Peyer's patch (tissue), 4 donors: ENCODE measurements at regions not wholly inside any gene's neighbourhood (a gene's known extent, or its start where the extent isn't known, plus 50 kb on each side); places are given as distances from the start of the nearest gene placed in this dataset.

Source experiments
- DNase-seq, 3 donors: peaks; one replicate each; pipeline ENCODE4 v3.0.0-alpha.2; 2017 to 2019
- H3K27ac ChIP-seq, 4 donors: fragments of 200-600 bp; sonication (generic); one replicate each; pipeline ENCODE4 v1.5.1; 2016 to 2019
- H3K27me3 ChIP-seq, 2 donors: fragments of 200-600 bp; sonication (generic); one replicate each; pipeline ENCODE4 v1.5.1; 2019
- H3K36me3 ChIP-seq, 3 donors: fragments of 200-600 bp; sonication (generic); one replicate each; pipeline ENCODE4 v1.5.1; 2016 to 2019
- H3K4me1 ChIP-seq, 4 donors: fragments of 200-600 bp; sonication (generic); one replicate each; pipeline ENCODE4 v1.5.1; 2016 to 2019
- H3K4me3 ChIP-seq, 4 donors: fragments of 200-600 bp; sonication (generic); 1 replicate in 3 of 4; 2 replicates in 1 of 4; pipeline ENCODE4 v1.5.1; 2016 to 2019; ENCODE audit warnings: mild to moderate bottlenecking in 1 of 4
- H3K9me3 ChIP-seq, 4 donors: fragments of 200-600 bp; sonication (generic); one replicate each; pipeline ENCODE4 v1.5.1; 2016 to 2019; ENCODE audit warnings: mild to moderate bottlenecking in 1 of 4
- POLR2A ChIP-seq, 2 donors: fragments of 450-650 bp; IDR thresholded peaks; one replicate each; pipeline ENCODE4 v1.5.1; 2017; ENCODE audit warnings: antibody characterized with exemption in 2 of 2, mild to moderate bottlenecking in 2 of 2, moderate library complexity in 2 of 2
- TF ChIP-seq, protein P1 (sequence below), 6 experiments: fragments of 450-650 bp in 4 of 6; fragments of 200-600 bp in 2 of 6; sonication (generic) in 1 of 6; IDR thresholded peaks; one replicate each; pipeline ENCODE4 v1.5.1; 2017 to 2019; ENCODE audit warnings: antibody characterized with exemption in 6 of 6, mild to moderate bottlenecking in 3 of 6, moderate library complexity in 1 of 6

DNA sequence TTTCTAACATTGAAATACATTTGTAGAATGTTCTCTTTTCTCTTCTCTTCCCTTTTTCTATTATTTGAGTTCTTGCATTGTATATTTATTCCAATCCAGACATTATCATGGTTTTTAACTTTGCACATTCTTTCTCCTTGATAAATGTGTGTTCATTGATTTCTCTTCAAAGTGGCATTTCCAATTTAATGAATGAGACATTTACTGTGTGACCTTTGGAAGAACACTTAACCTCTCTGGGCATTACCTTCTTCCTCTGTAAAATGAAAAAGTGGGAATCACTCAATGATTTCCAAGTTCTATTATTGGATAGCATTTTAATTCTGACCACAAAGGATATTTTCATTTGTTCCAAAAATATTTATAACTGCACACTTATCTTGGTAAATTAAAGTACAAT is 1095.8 kb downstream of the GALC start:
- H3K4me1 ChIP-seq = no peaks in the 10 kb centered on the region
- H3K36me3 ChIP-seq = no peaks in the 10 kb centered on the region

DNA sequence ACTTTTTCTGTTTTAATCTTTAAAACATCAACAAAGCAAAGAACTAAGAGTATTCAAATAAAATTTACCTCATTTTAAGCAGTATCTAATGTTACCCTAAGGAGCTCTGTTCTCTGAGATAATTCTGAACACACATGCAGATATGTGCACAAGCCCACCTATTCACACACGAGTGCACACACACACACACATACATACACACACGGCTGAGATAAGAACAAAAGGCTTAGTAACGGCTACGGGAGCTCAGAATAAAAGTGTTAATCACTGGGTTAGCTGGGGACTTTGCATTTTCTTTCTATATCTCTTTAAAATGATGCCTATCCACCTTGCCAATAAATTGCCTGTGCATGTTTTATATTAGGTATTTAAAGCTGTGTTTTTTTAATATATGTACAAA is 1096.3 kb downstream of the GALC start:
- Histone ChIP-seq H3K9me3 (no peaks in the 10 kb centered on the region), H3K36me3 (no peaks in the 10 kb centered on the region), H3K27ac (no peak overlapping the region), H3K4me1 (no peaks in the 10 kb centered on the region), H3K4me3 (no peak overlapping the region), H3K27me3 (no peaks in the 10 kb centered on the region)
- no peak for DNase-seq
- TF ChIP-seq, protein P1, sequence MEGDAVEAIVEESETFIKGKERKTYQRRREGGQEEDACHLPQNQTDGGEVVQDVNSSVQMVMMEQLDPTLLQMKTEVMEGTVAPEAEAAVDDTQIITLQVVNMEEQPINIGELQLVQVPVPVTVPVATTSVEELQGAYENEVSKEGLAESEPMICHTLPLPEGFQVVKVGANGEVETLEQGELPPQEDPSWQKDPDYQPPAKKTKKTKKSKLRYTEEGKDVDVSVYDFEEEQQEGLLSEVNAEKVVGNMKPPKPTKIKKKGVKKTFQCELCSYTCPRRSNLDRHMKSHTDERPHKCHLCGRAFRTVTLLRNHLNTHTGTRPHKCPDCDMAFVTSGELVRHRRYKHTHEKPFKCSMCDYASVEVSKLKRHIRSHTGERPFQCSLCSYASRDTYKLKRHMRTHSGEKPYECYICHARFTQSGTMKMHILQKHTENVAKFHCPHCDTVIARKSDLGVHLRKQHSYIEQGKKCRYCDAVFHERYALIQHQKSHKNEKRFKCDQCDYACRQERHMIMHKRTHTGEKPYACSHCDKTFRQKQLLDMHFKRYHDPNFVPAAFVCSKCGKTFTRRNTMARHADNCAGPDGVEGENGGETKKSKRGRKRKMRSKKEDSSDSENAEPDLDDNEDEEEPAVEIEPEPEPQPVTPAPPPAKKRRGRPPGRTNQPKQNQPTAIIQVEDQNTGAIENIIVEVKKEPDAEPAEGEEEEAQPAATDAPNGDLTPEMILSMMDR (IDR thresholded peaks at IDR 0.05) = no peak
- no peak for TF ChIP-seq POLR2A (IDR thresholded peaks at IDR 0.05)

More for the DNA sequence above, 1095.8 kb downstream of the GALC start:
- H3K9me3 ChIP-seq = no peaks in the 10 kb centered on the region
- TF ChIP-seq POLR2A (IDR thresholded peaks at IDR 0.05) = no peak
- TF ChIP-seq, protein P1 (IDR thresholded peaks at IDR 0.05) = no peak
- H3K27me3 ChIP-seq = no peaks in the 10 kb centered on the region
- no peak overlapping the region for H3K4me3 ChIP-seq
- no peak overlapping the region for H3K27ac ChIP-seq
- DNase-seq = no peak

DNA sequence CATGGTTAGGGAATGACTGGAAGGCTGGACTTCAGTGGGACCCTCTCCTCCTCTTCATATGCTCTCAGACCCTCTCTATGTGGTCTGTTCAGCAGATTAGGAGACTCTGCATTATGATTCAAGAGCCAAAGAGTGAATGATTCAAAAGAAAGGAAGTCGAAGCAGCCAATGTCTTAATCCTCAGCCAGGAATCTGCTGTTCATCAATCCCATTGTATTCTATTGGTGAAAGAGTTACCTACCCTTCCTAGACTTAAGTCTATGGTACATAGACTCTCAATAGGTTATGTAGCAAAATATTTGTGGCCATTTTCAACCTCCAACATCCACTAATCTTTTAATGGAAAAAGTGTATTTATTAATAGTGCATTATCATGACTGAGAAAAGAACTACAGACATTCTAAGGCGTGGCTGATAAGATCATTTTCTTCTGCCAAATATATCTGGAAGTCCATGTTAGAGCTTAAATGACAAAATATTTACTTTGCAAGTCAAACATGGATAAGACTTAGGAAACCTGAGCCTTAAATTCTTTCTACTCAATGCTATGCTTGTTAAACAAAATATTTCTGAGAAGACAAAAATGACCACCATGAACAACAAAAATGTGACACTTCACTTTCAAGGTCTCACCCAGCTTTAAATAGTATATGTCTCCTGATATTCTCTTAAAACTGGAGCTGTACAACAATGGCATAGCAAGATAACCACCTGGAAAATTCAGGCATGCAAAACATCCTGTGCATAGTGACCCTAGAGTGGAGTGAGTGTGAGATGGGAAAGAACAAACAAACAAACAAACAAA is 1100.6 kb downstream of the GALC start:
- Histone ChIP-seq H3K4me3 (no peak overlapping the region), H3K4me1 (no peaks in the 10 kb centered on the region), H3K9me3 (no peaks in the 10 kb centered on the region), H3K27me3 (no peaks in the 10 kb centered on the region), H3K36me3 (no peaks in the 10 kb centered on the region), H3K27ac (no peak overlapping the region)
- no peak for TF ChIP-seq POLR2A (IDR thresholded peaks at IDR 0.05)
- TF ChIP-seq, protein P1 (IDR thresholded peaks at IDR 0.05) = no peak
- DNase-seq = no peak

DNA sequence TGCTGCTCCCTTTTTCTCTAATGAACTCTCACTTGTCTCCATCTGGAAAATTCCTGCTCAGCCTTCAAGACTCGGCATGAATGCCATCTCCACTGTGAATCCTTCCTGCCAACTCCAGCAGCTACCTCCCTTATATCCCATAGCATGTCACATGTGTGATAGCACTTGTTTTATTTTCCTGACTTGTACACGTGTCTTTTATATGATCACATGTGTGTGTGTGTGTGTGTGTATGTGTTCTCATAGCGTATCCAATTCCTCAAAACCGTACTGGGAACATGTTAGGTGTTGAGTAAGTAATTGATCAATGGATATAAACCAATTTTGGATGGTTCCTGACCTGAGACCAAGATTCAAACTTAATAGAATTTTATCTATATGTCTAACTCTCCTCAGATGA is 1107.7 kb downstream of the GALC start:
- no peak for DNase-seq
- Histone ChIP-seq H3K36me3 (no peaks in the 10 kb centered on the region), H3K27ac (no peak overlapping the region), H3K4me3 (no peak overlapping the region), H3K4me1 (no peaks in the 10 kb centered on the region), H3K27me3 (no peaks in the 10 kb centered on the region), H3K9me3 (no peaks in the 10 kb centered on the region)
- TF ChIP-seq POLR2A (IDR thresholded peaks at IDR 0.05) = no peak
- TF ChIP-seq, protein P1 (IDR thresholded peaks at IDR 0.05) = no peak

DNA sequence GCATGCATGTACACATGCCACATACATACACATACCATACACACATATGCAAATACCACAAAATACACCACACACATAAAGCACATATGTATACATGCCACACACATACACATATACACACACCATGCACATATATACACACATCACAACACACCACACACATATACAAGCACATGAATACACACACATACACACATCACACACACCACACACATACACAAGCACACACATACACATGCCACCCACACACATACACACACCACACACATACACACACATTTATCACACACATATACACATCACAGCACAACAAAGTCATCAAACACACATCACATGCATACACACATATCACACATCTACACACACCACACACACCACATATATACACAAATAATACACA is 1108.5 kb downstream of the GALC start:
- TF ChIP-seq POLR2A (IDR thresholded peaks at IDR 0.05) = no peak
- TF ChIP-seq, protein P1 (IDR thresholded peaks at IDR 0.05) = no peak
- H3K4me3 ChIP-seq = no peak overlapping the region
- no peaks in the 10 kb centered on the region for H3K36me3 ChIP-seq
- H3K27ac ChIP-seq = no peak overlapping the region
- no peak for DNase-seq
- no peaks in the 10 kb centered on the region for H3K9me3 ChIP-seq
- H3K4me1 ChIP-seq = no peaks in the 10 kb centered on the region
- H3K27me3 ChIP-seq = no peaks in the 10 kb centered on the region
